Fibroblast of mammary gland (primary cell): ENCODE measurements at regions not wholly inside any gene's neighbourhood (a gene's known extent, or its start where the extent isn't known, plus 50 kb on each side); places are given as distances from the start of the nearest gene placed in this dataset.

Source experiments
- DNase-seq: peaks from one replicate; pipeline ENCODE4 v3.0.0-alpha.2; 2010; ENCODE audit warnings: low read depth
- H3K4me3 ChIP-seq: 2 replicates; pipeline ENCODE4 v1.5.1; 2011; ENCODE audit warnings: low read depth, mild to moderate bottlenecking, low read length, moderate library complexity; ENCODE audit not compliant: control insufficient read depth
- CTCF ChIP-seq: conservative IDR thresholded peaks from 2 replicates; pipeline ENCODE4 v1.5.1; 2011; ENCODE audit warnings: low read depth, low read length, inconsistent platforms; ENCODE audit not compliant: control insufficient read depth, insufficient read depth

GRCh38 chr5:54876556-54876955 lies 108.8 kb downstream of the ESM1 start:
- TF ChIP-seq CTCF, result no peak
- H3K4me3 ChIP-seq, result no peak overlapping the region
- DNase-seq, result no peak

DNA sequence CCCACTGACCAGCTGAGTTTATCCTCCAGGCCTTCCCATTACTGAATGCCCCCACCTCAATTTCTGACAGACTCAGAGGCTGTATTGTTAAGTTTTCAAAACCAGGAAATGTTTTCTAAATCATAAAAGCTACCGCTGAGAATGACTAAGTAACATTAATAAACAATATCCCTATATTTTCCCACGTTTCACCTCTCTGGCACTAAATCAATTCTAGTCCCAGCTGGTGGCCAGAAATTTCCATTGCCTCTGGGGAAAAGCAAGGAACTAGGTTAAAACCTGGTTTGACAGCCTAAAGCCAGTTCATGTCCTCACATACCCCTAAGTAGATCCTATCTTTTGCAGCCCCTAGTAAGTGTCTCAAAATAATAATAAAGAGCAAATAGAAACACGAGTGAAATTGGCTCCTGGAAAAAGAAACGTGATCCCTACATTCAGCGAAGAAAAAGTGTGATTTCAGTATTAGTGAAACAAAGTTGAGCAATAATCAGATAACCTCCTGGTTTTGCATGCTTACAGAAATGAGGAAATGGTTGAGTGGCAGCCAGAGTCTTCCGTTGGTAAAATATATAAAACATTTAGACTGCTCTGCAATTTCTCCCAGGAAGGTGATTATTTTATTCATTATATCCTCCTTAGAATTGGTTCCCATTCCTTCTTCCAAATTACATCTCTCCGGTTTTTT lies 110.9 kb downstream of the ESM1 start:
- no peak overlapping the region for H3K4me3 ChIP-seq
- DNase-seq, result no peak
- TF ChIP-seq CTCF, result no peak

GRCh38 chr5:54873691-54874090 lies 111.7 kb downstream of the ESM1 start:
- no peak overlapping the region for H3K4me3 ChIP-seq
- peak; percentile 38 for DNase-seq
- no peak for TF ChIP-seq CTCF

- no peak for DNase-seq
- TF ChIP-seq CTCF, result no peak
- H3K4me3 ChIP-seq, result no peak overlapping the region
Measured at GRCh38 chr5:54872810-54873209, 112.6 kb downstream of the ESM1 start.

- H3K4me3 ChIP-seq, result no peak overlapping the region
Measured at GRCh38 chr5:54870271-54870670, 115.1 kb downstream of the ESM1 start.

DNA sequence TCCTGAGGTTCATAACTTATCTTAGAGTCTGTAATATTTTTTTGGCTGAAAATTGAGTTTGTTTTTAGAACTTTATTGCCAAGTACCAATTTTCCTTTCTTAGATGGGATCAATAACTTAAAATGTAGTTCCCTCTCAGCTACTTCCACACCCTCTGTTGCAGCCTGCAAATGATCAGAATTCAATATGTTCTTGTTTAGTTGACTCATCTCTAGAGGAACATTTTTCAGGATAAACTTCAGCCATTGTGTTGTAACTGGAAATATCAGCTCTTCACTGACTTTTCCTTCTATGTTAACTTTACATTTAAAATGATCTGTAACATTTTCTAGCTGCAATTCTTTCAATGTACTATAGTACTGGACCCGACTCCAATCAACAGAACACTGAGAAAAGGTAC lies 115.7 kb downstream of the ESM1 start:
- no peak overlapping the region for H3K4me3 ChIP-seq
- no peak for TF ChIP-seq CTCF
- DNase-seq, result peak; percentile 38

More at GRCh38 chr5:54870271-54870670, 115.1 kb downstream of the ESM1 start:
- DNase-seq, result no peak
- TF ChIP-seq CTCF, result no peak
